GM21447 (cell line): ENCODE measurements at regions not wholly inside any gene's neighbourhood (a gene's known extent, or its start where the extent isn't known, plus 50 kb on each side); places are given as distances from the start of the nearest gene placed in this dataset.
"Not testable (repeated sequence)": the region's sequence is repeated elsewhere in the genome, so short reads cannot be mapped to it uniquely, and the experiment has no call there.

ENCODE experiments used
- ATAC-seq: cut with Tn5 transposase; IDR thresholded peaks from one replicate; pipeline ENCODE4 v1.9.1; 2021; ENCODE audit not compliant: unreplicated experiment

DNA sequence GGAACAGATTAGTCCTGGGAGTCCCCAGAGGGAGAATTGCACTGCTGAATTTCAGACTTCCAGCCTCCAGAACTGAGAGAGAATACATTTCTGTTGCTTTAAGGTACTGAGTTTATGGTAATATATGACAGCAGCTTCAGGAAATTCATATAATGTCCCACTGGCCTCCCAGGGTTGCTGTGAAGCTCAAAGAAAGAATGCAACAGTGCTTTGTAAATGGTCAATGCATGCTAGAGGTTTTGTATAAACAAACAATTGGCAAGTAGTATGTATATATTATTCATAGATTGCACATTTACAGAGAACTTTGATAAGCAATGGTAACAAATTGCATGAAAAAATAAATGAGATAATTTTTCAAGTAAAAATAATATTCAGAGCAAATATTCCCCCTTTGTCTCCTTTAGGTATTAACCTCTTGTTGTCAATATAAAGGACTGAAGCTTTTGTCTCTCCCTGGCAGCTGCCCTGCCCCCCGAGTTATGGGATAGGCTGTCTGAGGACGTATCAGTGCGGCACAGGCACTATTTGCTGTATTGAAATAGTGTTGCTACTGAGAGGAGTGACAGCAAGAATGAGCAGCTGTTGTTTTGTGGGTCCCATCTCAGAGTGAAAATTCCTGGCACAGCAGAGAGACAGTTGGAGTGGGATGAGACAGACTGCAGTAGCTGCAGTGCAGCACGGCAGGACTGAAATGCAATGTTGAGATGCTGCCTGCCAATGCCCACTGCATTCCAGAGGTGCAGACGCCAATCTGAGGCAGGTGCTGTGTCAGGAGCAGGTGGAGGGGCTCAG, 194.2 kb upstream of the GLRA1 start:
- no peak for ATAC-seq

DNA sequence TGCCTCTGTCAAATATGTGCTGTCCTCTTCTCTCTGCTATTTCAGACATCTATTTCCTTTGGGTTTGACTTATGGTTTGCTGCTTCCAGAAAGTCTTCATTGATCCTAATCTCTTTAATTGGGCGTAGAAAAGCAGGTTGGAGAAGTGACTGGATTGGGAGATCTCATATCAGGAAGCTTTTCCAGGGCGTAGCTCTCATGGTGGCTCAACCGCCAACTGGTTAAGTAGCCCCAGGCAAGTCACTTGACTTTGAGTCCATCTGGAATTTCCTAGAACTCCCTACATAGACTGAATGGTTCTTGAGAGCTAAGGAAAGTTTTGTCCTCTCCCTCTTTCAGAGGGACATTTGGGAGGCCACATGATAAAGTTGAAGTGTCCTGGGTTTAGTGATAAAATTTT, 192.3 kb upstream of the GLRA1 start:
- ATAC-seq: no peak

DNA sequence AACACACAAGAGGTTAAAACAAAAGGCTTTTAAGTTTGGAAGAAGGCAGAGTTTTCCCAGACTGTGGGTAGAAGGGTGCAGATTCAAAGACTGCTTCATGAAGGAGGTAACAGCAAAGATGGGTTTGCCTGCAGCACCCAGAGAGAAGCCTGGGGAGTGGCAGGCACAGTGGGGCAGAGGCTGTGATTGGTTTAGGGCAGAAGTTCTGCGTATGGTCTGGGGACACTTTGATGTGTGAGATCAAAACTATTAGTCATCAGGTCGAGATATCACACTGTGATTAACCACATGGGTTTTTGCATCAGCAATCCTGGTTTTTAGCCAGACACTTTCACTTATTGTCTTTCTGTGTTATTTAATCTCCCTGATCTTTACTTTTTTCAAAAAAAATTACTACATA, 188.8 kb upstream of the GLRA1 start:
- no peak for ATAC-seq

DNA sequence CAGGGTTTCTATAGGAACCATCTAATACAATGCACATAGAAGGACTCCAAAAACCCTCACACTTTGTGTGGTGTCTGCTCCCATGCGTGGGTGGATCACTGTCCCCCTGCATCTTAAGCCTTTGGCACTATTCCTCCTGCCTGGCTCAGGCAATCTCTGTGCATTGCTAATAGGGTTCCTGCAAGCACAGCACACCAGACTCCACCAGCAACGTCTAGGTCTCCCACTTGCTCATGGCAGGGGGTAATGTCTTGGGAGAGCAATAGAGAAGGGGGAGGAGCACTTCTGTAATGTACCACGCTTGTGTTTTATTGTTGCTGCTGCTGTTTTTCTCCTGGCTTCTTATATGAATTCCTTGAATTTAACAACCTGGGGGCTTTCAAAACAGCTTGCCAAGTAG, 182.6 kb upstream of the GLRA1 start:
- ATAC-seq: no peak

DNA sequence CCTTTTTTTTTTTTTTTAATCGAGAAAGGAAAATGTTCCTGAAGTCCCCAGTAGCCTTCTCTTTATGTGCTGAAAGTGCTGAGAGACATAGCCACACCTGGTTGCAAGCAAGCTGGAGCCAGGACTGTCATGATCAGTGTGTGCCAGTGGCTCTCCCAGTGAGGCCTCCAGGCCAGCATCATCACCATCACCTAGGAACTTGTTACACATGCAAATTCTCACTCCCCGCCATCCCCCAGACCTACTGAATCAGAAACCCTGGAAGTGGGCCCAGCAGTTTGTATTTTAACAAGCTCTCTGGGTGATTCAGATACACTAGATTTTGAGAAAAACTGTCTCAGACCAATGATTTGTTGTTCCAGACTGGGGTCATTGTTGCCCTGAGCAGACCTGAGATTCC, 181.9 kb upstream of the GLRA1 start:
- no peak for ATAC-seq

DNA sequence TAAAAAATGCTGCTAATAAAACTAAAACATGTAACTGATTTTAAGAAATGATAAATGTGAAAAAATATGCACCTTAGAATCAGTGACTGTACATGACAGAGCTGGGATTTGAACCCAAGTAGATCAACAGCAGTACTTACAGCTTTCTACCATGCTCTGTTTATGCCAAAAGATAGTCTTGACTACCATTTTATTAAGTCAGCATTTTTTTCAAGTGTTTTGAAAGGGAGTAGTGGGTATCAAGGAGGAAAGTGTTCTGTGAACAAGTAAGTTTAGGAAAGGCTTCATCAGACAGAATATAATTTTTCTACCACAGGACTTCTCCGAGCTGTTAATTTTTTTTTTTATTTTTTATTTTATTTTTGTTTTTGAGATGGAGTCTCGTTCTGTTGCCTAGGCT, 180.4 kb upstream of the GLRA1 start:
- ATAC-seq: no peak

DNA sequence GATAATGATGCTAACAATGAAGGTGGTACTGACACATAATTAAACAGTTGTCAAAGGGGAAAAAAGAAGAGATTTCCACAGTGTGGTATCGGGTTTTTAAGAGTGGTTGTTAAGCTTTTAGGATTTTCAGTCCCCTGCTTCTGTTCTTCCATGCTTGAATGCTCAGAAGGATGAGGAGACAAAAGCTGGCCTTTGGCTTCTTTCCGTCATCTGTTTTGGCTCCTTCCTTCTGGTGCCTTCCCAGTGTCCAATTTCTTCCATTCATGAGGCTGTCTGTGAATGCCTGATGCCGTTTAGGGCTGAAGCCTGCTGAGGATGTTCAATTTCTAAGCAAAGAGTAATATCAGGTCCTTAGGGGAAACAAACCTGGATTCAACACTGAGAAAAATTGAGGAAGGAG, 179.6 kb upstream of the GLRA1 start:
- ATAC-seq: no peak

DNA sequence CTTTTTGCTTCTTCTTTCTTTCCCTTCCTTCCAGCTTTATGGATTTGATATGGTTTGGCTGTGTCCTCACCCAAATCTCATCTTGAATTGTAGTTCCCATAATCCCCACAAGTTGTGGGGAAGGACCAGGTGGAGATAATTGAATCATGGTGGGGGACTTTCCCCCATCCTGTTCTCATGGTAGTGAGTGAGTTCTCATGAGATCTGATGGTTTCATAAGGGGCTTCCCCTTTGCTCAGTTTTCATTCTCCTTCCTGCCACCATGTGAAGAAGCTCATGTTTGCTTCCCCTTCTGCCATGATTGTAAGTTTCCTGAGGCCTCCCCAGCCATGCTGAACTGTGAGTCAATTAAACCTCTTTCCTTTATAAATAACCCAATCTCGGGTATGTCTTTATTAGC, 178.3 kb upstream of the GLRA1 start:
- ATAC-seq: not testable (repeated sequence)

DNA sequence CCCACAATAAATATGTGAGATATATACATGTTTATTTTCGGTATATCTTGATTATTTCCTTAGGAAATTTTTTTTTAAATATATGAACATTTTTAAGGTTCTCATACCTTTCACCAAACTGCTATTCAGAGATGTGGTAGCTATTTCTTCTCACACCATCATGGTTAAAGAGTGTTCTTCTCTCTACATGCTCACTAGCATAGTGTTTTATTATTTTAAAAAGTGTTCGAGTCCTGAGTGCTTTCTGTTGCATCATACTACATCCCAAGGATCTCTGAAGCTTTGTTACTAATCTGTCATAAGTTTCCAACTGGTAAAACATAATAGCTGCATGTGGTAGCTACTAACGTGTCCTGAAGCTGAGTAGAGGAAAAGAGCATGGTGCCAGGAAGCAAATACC, 177.4 kb upstream of the GLRA1 start:
- ATAC-seq: no peak

DNA sequence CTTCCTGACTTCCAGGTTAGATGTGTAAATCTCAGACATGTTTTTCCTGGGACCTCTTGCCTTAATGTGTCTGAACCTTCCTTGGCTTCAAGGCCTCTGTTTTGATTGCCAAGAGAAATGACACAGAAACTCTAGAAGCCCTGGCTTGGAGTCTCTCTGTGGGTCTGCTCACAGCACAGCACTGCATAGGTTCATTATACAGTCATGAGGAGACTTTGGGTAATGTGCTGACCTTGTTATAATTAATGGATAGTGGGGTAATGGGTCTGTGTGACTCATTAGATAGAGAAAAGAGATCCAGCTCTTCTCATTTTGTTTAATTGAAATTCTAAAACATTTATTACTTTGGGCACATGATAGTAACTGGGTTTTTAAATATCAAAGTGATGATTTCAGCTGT, 175.8 kb upstream of the GLRA1 start:
- ATAC-seq: no peak

DNA sequence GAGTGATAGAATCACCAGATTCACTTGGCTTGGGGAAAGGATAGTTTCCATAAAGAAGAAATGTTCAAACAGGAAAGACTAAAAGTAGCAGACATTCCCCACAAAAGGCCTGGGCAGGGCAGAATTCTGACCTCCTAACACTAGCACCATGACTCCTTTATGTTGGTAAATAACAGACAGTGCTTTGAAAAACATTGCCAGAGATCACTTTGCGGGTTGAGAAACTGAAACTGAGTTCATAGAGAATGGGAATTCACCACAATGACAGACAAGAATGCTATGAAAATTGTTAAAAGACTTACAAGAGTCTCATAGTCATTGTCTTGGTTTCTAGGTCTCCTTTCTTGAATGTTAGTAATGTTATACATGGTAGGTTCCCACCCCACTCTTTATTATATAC, 172.5 kb upstream of the GLRA1 start:
- ATAC-seq: no peak

DNA sequence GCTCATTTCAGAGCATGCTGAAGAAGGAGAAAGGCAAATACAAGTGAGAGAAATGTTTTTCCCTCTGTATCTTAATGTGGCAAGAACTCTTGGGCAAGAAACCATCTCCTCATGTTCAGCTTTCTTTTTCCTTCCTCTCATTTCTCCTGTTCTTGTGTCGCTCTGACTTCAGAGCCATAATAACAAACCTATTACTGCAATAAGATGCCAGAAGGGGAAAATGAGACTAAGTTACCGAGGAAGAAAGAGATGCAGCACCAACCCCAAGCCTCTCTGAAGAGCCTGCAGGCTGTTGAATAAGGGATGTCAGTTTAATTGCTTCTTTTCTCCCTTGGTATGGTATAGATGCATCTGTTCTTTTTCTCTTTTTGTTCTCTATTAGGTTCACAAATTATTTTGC, 170.1 kb upstream of the GLRA1 start:
- ATAC-seq: no peak

DNA sequence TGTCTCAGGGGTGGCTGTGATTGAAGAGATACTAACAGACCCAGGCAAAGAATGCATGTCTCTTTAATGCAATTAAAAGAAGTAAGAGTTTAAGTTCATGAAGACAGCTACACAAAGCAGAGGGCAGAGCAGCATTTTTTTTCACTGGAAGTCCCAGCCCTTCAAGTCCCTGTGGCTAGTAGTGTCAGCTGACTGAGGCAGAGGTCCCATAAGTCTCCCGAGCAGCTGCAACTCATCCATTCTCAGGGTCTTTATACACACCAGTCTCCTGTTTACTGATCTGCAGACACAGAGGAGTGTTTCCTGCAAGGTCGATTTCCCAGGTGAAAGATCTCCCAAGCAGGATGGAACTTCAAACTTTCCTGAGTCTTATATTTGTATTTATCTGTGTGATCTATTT, 169.4 kb upstream of the GLRA1 start:
- ATAC-seq: no peak

DNA sequence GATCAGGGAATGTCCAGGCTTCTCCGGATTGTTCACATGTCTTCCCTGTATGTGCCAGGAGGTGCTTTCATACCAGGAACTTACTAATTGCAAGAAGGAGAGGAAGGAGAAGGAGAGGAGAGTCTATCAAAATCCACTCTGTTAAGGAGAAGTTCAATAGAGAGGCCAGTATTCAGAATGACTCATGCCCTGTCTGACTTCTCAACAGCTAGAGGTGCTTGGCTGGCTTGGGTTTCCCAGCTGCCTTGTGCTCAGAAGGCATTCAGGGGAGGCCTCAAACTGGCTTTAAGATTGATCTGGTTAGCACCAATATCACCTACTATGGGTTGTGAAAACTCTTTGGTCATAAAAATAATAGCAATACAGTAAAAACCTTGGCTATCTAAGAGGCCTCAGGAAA, 167.9 kb upstream of the GLRA1 start:
- no peak for ATAC-seq

DNA sequence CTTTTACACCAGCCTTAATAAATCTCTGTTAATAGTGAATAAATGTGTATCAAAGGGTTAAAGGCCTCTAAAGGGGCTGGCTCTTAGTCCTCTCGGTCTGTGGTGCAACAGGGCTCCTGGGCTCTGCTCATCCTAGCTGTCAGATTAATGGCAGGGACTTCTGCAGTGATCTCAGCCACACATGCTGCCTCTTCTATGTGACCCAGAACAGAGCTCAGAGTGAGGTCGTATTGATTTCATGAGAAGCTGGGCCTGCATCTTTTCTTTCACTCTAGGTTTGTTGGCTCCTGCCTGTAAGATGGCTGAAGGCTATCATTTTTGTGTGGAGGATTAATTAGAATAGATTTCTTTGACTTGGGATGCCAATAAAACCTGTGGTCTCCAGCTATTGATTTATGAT, 165.0 kb upstream of the GLRA1 start:
- ATAC-seq: no peak

DNA sequence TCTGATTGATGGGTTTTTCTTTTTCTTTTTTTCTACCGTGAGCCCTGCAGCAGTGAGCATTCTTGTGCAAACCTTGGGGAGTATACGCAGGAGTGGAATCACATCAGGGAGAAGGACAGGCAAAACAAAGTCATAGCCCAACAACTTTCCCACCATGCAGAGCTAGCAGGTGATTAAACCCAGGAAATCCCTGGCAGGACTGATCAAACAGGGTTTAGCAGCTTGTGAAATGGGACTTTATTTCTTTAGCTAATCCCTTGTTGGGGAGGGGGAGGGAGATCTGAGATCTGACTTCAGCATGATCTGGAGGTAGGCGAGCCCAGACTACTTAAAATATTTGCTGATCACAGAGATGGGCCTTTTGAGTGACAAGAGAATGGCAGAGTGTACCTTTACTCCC, 162.0 kb upstream of the GLRA1 start:
- ATAC-seq: no peak

DNA sequence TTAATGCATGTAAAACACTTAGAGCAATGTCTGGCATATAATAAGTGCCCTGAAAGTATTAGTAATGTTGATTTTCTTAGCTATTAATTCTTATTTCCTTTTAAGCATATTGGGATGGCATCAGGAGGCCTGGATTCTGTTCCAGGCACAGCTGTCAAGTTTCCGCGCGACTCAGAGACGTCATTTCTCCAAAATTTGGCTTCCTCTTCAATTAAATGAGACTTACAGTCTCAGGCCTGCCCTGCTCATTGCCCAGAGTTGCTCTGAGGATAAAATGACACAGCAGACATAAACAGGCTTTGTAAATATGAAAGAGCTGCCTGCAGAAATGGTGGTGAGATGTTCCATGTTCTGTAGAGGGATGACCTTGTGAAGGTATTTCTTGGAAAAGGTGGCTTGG, 159.8 kb upstream of the GLRA1 start:
- no peak for ATAC-seq

DNA sequence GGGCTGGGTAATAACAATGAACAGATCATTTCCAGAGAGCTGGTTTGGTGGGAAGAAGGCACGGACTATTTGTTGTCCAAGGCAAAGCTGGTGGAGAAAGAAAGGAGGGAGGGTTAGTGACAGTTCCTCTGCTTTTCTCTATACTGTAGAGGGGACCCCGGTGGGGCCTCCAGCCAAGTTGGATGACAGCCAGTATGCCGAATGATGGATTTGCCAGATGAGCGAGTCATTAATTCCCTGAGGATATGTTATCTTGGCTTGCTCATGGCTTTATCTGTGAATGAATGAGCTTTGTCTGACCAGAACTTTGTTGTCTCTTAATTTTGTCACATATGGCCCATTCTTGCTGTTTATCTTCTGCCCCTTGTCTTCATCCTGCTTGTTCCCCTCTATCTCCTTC, 158.6 kb upstream of the GLRA1 start:
- ATAC-seq: no peak

DNA sequence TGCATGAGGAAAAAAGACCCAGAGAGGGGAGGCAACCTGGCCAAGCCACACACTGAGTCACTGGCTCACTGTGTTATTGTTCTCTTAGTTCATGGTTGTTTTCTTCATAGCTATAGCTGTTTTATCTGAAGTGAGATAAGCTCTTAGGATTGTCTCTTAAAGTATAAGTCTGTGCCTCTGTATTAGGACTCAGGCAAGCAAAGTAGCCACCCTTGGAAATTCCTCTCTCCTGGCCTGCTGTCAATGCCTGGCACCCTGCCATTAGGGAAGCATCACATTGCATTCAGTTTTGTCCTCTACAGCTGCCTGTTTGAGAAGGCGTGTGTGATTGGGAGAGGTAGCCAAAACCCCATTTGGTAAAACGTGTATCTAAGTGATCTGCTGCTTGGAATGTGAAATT, 147.4 kb upstream of the GLRA1 start:
- ATAC-seq: no peak

DNA sequence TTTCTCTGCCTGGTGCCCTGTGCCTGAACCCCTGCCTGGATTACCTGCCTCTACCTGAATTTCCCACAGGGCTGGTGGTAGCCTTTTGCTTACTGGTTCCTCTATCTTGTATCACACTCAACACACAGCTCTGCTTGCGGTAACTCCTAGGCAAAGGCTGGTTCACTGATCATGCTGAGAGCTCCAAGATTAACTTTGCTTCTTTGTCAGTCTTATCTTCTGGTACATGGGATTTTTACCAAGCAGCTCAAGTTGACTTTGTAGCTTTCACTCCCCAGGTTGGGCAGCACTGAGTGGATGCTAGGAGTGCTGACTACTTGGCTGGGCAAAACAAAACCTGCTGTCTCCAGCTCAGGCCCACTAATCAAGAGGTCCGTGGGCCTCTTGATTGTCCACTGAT, 145.9 kb upstream of the GLRA1 start:
- no peak for ATAC-seq

DNA sequence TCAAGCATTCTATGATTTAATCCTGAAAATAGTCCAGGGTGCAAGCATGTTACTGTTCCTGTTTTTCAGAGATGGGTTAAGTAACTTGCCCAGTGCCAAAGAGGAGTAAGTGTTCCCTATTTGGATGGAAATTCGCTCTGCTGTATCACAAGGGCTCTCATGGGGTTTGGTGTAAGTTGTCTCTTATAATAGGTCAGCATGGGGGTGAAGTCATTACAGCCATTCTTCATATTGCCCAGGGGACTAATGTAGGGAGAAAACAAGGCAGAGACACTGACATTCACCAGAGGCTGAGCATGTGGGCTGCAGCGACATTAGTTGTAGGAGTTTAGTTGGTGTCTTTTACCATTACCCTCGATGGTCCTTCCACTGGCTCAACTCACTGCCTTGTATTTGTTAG, 142.1 kb upstream of the GLRA1 start:
- ATAC-seq: no peak

DNA sequence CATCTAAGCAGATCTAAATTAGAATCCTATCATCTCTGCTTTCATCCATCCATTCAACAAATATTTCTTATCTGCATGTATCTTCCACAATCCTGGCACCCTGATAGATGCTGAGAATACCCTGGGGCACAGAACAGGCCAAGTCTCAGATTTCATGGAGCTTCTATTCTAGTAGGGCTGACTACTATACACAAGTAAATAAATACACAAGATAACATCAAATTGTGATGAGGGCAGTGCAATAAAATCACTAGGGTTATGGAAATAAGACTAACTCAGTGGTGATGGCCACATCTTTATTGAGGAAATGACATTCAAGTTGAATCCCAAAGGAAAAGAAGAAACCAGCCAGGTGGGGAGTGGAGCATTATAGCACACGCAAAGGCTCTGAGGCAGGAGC, 138.4 kb upstream of the GLRA1 start:
- ATAC-seq: no peak

DNA sequence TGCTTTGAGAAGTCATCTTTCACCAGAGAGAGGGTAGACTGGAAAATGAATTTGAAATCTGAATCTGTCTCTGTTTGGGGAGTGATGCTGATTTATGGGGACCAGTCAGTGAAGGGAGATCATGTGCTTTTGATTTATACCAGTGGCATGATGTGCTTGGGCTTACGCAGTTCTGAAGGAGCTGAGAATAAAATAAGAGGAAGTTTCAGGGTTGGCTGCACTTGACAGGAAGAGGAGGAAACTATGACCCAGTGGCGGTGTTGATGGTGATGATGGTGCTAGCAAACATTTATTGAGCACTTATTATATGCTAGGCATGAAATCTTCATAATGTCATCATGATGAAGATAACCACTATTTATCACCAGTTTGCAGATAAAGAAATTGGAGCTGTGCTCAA, 136.4 kb upstream of the GLRA1 start:
- ATAC-seq: no peak

DNA sequence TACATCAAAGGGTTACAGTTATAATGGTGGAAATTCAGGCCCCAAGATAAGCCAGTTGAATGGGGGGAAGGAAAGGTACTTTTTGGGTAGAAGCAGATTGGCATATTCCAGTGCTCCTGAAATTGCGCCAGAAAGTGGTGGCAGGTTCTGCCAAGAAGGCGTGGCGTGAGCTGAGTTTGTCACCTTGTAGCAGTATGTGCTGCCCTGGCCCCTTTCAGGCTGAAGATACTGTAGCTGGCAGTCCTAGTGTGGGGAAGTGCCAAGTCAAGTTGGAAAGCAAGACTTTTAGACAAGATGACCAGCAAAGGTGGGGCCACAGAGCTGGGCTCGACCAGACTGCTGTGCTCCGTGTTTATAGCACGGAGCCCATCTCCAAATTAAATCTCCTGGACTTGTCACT, 133.6 kb upstream of the GLRA1 start:
- ATAC-seq: no peak
